H1 (cell line): ENCODE measurements at regions not wholly inside any gene's neighbourhood (a gene's known extent, or its start where the extent isn't known, plus 50 kb on each side); places are given as distances from the start of the nearest gene placed in this dataset.

ENCODE experiments used
- CTCF ChIA-PET: fragments of 300-600 bp; sonication (Branson Sonifier 250); formaldehyde crosslinking; loops from one replicate; lab custom pipeline; 2021; ENCODE audit not compliant: partially characterized antibody; lab: Charles Lee
- POLR2A ChIA-PET: fragments of 300-600 bp; sonication (Branson Sonifier 250); formaldehyde crosslinking; loops from one replicate; lab custom pipeline; 2021; ENCODE audit warnings: inconsistent platforms; ENCODE audit not compliant: partially characterized antibody; lab: Charles Lee
- DNase-seq, 2 experiments: peaks; one replicate each; pipeline versions ENCODE4 v3.0.0 to v3.0.0-alpha.2; 2010 to 2022; ENCODE audit warnings: low spot score in 2 of 2, low read depth in 1 of 2, mixed read lengths in 1 of 2
- FAIRE-seq: peaks from 2 replicates; lab custom pipeline; 2011; peaks lifted over from hg19 to GRCh38; lab: Jason Lieb, UNC
- H2AFZ ChIP-seq: 2 replicates; pipeline ENCODE4 v1.8.1; 2012; ENCODE audit warnings: low read length, inconsistent platforms
- H2AK5ac ChIP-seq: 2 replicates; pipeline ENCODE4 v1.6.1; 2013; ENCODE audit warnings: low read depth, low read length
- H2BK120ac ChIP-seq: replicated peaks from 2 replicates; pipeline ENCODE3; 2013; ENCODE audit warnings: low read depth, low read length, inconsistent platforms
- H2BK12ac ChIP-seq: 2 replicates; pipeline ENCODE4 v1.6.1; 2013; ENCODE audit warnings: low read depth, low read length
- H2BK15ac ChIP-seq: 2 replicates; pipeline ENCODE4 v1.6.1; 2013; ENCODE audit warnings: low read length
- H2BK20ac ChIP-seq: 2 replicates; pipeline ENCODE4 v1.6.1; 2013; ENCODE audit warnings: low read length
- H2BK5ac ChIP-seq: 2 replicates; pipeline ENCODE4 v1.6.1; 2013; ENCODE audit warnings: low read depth, low read length
- H3K14ac ChIP-seq: 2 replicates; pipeline ENCODE4 v1.6.1; 2013; ENCODE audit warnings: inconsistent platforms; ENCODE audit not compliant: insufficient read length
- H3K18ac ChIP-seq: 2 replicates; pipeline ENCODE4 v1.6.1; 2013; ENCODE audit warnings: low read length; ENCODE audit errors: extremely low read depth
- H3K23ac ChIP-seq: 2 replicates; pipeline ENCODE4 v1.6.1; 2013; ENCODE audit warnings: inconsistent platforms; ENCODE audit not compliant: insufficient read length
- H3K23me2 ChIP-seq: 2 replicates; pipeline ENCODE4 v1.6.1; 2013; ENCODE audit warnings: low read depth, low read length
- H3K27ac ChIP-seq: 2 replicates; pipeline ENCODE4 v1.6.1; 2011; ENCODE audit warnings: low read depth, low read length, inconsistent platforms
- H3K27me3 ChIP-seq, 4 experiments: replicated peaks in 1 of 4; 1 replicate in 1 of 4; 2 replicates in 3 of 4; pipeline versions ENCODE4 v1.6.1 to v1.8.1; 2011 to 2013; ENCODE audit warnings: low read length in 3 of 4, mild to moderate bottlenecking in 3 of 4, inconsistent platforms in 2 of 4, mixed read lengths in 2 of 4, moderate library complexity in 1 of 4; ENCODE audit not compliant: control insufficient read depth in 3 of 4, insufficient read depth in 3 of 4; ENCODE audit errors: extremely low read depth in 1 of 4
- H3K36me3 ChIP-seq, 4 experiments: 2 replicates each; pipeline versions ENCODE4 v1.6.1 to v1.8.1; 2011 to 2013; ENCODE audit warnings: mild to moderate bottlenecking in 4 of 4, low read length in 3 of 4, moderate library complexity in 2 of 4, control low read depth in 1 of 4, inconsistent platforms in 1 of 4; ENCODE audit not compliant: insufficient read depth in 4 of 4, control insufficient read depth in 2 of 4
- H3K4ac ChIP-seq: replicated peaks from 2 replicates; pipeline ENCODE3; 2013; ENCODE audit warnings: low read length, low read depth, mixed read lengths, inconsistent platforms; ENCODE audit not compliant: insufficient read length
- H3K4me1 ChIP-seq, 4 experiments: replicated peaks in 1 of 4; 1 replicate in 1 of 4; 2 replicates in 3 of 4; pipeline versions ENCODE4 v1.6.1 to v1.8.1; 2011 to 2013; ENCODE audit warnings: low read length in 3 of 4, inconsistent platforms in 2 of 4, mixed read lengths in 1 of 4; ENCODE audit not compliant: insufficient read depth in 4 of 4, control insufficient read depth in 3 of 4
- H3K4me2 ChIP-seq, 2 experiments: 2 replicates each; pipeline versions ENCODE4 v1.6.1 to v1.8.1; 2011 to 2013; ENCODE audit warnings: low read depth in 2 of 2, low read length in 2 of 2, control low read depth in 1 of 2, inconsistent platforms in 1 of 2, mild to moderate bottlenecking in 1 of 2; ENCODE audit not compliant: insufficient read depth in 1 of 2
- H3K4me3 ChIP-seq, 4 experiments: fragments of 200-600, 300-600 bp in 1 of 4; sonication (generic), shearing (Covaris generic), sonication (Bioruptor Twin) in 1 of 4; 2 replicates each; pipeline versions ENCODE4 v1.5.1 to v1.8.1; 2011 to 2016; ENCODE audit warnings: low read length in 4 of 4, low read depth in 3 of 4, control low read depth in 2 of 4, inconsistent platforms in 2 of 4, mild to moderate bottlenecking in 2 of 4, mixed read lengths in 1 of 4, moderate library complexity in 1 of 4; ENCODE audit not compliant: insufficient read depth in 2 of 4; ENCODE audit errors: extremely low read depth in 1 of 4
- H3K56ac ChIP-seq: replicated peaks from 2 replicates; pipeline ENCODE3; 2013; ENCODE audit warnings: low read depth, mild to moderate bottlenecking, mixed read lengths, low read length, inconsistent platforms; ENCODE audit not compliant: insufficient read length
- H3K79me1 ChIP-seq: 2 replicates; pipeline ENCODE4 v1.6.1; 2013; ENCODE audit warnings: low read depth, low read length, control low read depth
- H3K79me2 ChIP-seq, 2 experiments: 2 replicates each; pipeline versions ENCODE4 v1.6.1 to v1.8.1; 2012 to 2013; ENCODE audit warnings: low read length in 2 of 2, mild to moderate bottlenecking in 2 of 2, inconsistent platforms in 1 of 2; ENCODE audit not compliant: insufficient read depth in 2 of 2, control insufficient read depth in 1 of 2
- H3K9ac ChIP-seq, 4 experiments: replicated peaks in 1 of 4; 1 replicate in 1 of 4; 2 replicates in 3 of 4; pipeline versions ENCODE4 v1.6.1 to v1.8.1; 2011 to 2013; ENCODE audit warnings: low read depth in 3 of 4, low read length in 3 of 4, control low read depth in 2 of 4, mild to moderate bottlenecking in 2 of 4, moderate library complexity in 2 of 4, inconsistent platforms in 1 of 4; ENCODE audit errors: extremely low read depth in 1 of 4
- H3K9me3 ChIP-seq, 2 experiments: 2 replicates each; pipeline versions ENCODE4 v1.6.1 to v1.8.1; 2012 to 2013; ENCODE audit warnings: mild to moderate bottlenecking in 2 of 2, moderate library complexity in 2 of 2, control low read depth in 1 of 2, inconsistent platforms in 1 of 2, low read depth in 1 of 2, low read length in 1 of 2, mixed read lengths in 1 of 2; ENCODE audit not compliant: insufficient read depth in 2 of 2
- H4K20me1 ChIP-seq, 2 experiments: replicated peaks in 1 of 2; 2 replicates each; pipeline versions ENCODE3 to v1.8.1; 2011 to 2013; ENCODE audit warnings: inconsistent platforms in 2 of 2, low read length in 2 of 2, mild to moderate bottlenecking in 1 of 2; ENCODE audit not compliant: insufficient read depth in 2 of 2, control insufficient read depth in 1 of 2
- H4K5ac ChIP-seq: 2 replicates; pipeline ENCODE4 v1.6.1; 2013; ENCODE audit warnings: low read length, low read depth, mixed read lengths, inconsistent platforms; ENCODE audit not compliant: insufficient read length
- H4K8ac ChIP-seq: 2 replicates; pipeline ENCODE4 v1.8.0; 2013; ENCODE audit warnings: mild to moderate bottlenecking, moderate library complexity, low read length, inconsistent platforms; ENCODE audit not compliant: insufficient read depth; ENCODE audit errors: extremely low read depth
- H4K91ac ChIP-seq: replicated peaks from 2 replicates; pipeline ENCODE3; 2013; ENCODE audit warnings: low read length, mixed read lengths, inconsistent platforms; ENCODE audit not compliant: insufficient read length
- CEBPB ChIP-seq: IDR thresholded peaks from 2 replicates; pipeline ENCODE4 v1.6.1; 2012; ENCODE audit warnings: low read depth, low read length
- EP300 ChIP-seq, 2 experiments: IDR thresholded peaks; 1 replicate in 1 of 2; 2 replicates in 1 of 2; pipeline ENCODE4 v1.6.1; 2011 to 2012; ENCODE audit warnings: low read depth in 2 of 2, low read length in 2 of 2, mild to moderate bottlenecking in 2 of 2, borderline replicate concordance in 1 of 2, inconsistent platforms in 1 of 2, moderate library complexity in 1 of 2
- SIRT6 ChIP-seq: IDR thresholded peaks from one replicate; pipeline ENCODE4 v1.7.1; 2012; ENCODE audit warnings: low read length, inconsistent platforms
- SUZ12 ChIP-seq: fragments of 200-600 bp; sonication (generic); IDR thresholded peaks from 2 replicates; pipeline ENCODE4 v1.6.1; 2012; ENCODE audit warnings: mild to moderate bottlenecking, inconsistent platforms, low read length, moderate library complexity, mixed read lengths
- TBP ChIP-seq: IDR thresholded peaks from 2 replicates; pipeline ENCODE4 v1.6.1; 2011; ENCODE audit warnings: low read depth, low read length, improper control_type of control experiment
- TEAD4 ChIP-seq: IDR thresholded peaks from 2 replicates; pipeline ENCODE4 v1.6.1; 2012; ENCODE audit warnings: low read depth, low read length, inconsistent platforms, mixed read lengths
- WGBS, 2 experiments: shearing (Covaris generic) in 1 of 2; methylation state at CpG; one replicate each; pipeline versions ENCODE4 v1.1.6 to v1.1.7; 2013 to 2015; ENCODE audit warnings: low lambda C conversion rate in 2 of 2, mixed read lengths in 2 of 2, inconsistent platforms in 1 of 2, low coverage in 1 of 2, missing lambda C conversion rate in 1 of 2; ENCODE audit not compliant: insufficient replicate concordance in 2 of 2, insufficient coverage in 1 of 2, insufficient read length in 1 of 2; ENCODE audit errors: extremely low coverage in 1 of 2, missing lambda C conversion rate in 1 of 2; 5-methylcytosine and 5-hydroxymethylcytosine counted together

DNA sequence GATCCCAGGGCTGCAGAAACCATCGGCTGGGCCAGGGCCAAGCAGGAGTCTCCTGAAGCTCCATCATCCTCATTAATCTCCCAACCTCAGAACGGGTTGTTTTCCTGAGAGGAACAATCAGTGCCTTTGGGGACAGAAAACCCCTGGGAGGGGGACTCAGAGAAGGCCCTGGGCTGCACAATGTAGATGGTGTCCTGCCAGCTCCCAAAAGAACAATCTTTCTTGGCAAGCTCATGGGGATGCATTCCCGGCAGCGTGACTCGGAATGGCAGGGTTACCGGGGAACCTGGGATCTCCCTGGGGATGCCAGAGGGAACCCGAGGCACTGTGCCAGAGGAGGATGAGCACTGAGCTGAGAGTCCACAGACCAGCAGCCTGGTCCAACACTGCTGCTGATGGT, 72.1 kb upstream of the ATP2B2 start:
- no peak overlapping the region for H3K56ac ChIP-seq
- no peak for FAIRE-seq
- POLR2A ChIA-PET: no interaction called here

More for the DNA sequence above, 72.1 kb upstream of the ATP2B2 start:
- Histone ChIP-seq H4K20me1 (no peaks in the 10 kb centered on the region), H3K4me3 (no peak overlapping the region), H2BK20ac (no peak overlapping the region), H3K4me1 (no peaks in the 10 kb centered on the region), H4K8ac (peak overlapping the region; percentile 1; the same call in 1 of the 2 replicates), H2BK120ac (no peak overlapping the region), H4K91ac (no peak overlapping the region), H3K14ac (no peak overlapping the region), H3K23ac (no peak overlapping the region), H2BK15ac (no peak overlapping the region), H2BK12ac (no peak overlapping the region), H3K79me2 (no peaks in the 10 kb centered on the region), H2AFZ (no peak overlapping the region), H2AK5ac (no peak overlapping the region), H3K9ac (no peak overlapping the region), H3K4me2 (no peak overlapping the region), H4K5ac (no peak overlapping the region), H3K4ac (no peak overlapping the region), H3K9me3 (no peaks in the 10 kb centered on the region), H3K36me3 (no peaks in the 10 kb centered on the region), H3K18ac (no peak overlapping the region), H2BK5ac (no peak overlapping the region), H3K23me2 (no peaks in the 10 kb centered on the region), H3K27ac (no peak overlapping the region), H3K79me1 (no peaks in the 10 kb centered on the region), H3K27me3 (no peaks in the 10 kb centered on the region; a peak in 1 of 7 replicates)
- CTCF ChIA-PET: interaction anchor here (1.0 to 2.0 kb wide), 5 partner anchors 9 to 41 kb away, joined by 3 to 5 read pairs (median 4); no protein-coding TSS in a partner anchor
- WGBS, 2 experiments: 86% methylated on average over 7 of the region's 7 CpGs; no CpG with 5 or more reads in 1 of the 2 experiments
- no peak for DNase-seq
- TF ChIP-seq SUZ12 (no peak), CEBPB (no peak), SIRT6 (no peak), EP300 (IDR thresholded peaks at IDR 0.05; ENCODE audit: borderline replicate concordance in 1 of 2, low read depth in 2 of 2, low read length in 2 of 2) (no peak), TBP (no peak), TEAD4 (no peak)
